AG04450 (cell line): ENCODE measurements at regions not wholly inside any gene's neighbourhood (a gene's known extent, or its start where the extent isn't known, plus 50 kb on each side); places are given as distances from the start of the nearest gene placed in this dataset.

ENCODE experiments used
- CTCF ChIA-PET: fragments of 300-600, 350-600 bp; formaldehyde crosslinking; extraction: SDS; loops from one replicate; lab custom pipeline; 2022; ENCODE audit warnings: antibody characterized with exemption, inconsistent platforms; lab: Charles Lee
- POLR2A ChIA-PET: fragments of 350-600 bp; formaldehyde crosslinking; extraction: SDS; loops from one replicate; lab custom pipeline; 2021; ENCODE audit warnings: antibody characterized with exemption, inconsistent platforms; lab: Yijun Ruan, JAX
- DNase-seq: peaks from one replicate; pipeline ENCODE4 v3.0.0-alpha.2; 2011; ENCODE audit warnings: low read depth, low spot score
- H3K27ac ChIP-seq: one replicate; pipeline ENCODE4 v1.5.1; 2012; ENCODE audit warnings: low read depth, low read length, control low read depth
- H3K27me3 ChIP-seq: one replicate; pipeline ENCODE4 v1.6.0; 2012; ENCODE audit warnings: low read length; ENCODE audit not compliant: control insufficient read depth, insufficient read depth
- H3K4me3 ChIP-seq: 2 replicates; pipeline ENCODE4 v1.5.1; 2011; ENCODE audit warnings: mild to moderate bottlenecking, low read depth, low read length, control low read depth
- H3K9me3 ChIP-seq: 2 replicates; pipeline ENCODE4 v1.5.1; 2012; ENCODE audit warnings: low read length; ENCODE audit not compliant: control insufficient read depth, insufficient read depth
- CTCF ChIP-seq: IDR thresholded peaks from 2 replicates; pipeline ENCODE4 v1.5.1; 2011; ENCODE audit warnings: low read depth, low read length, control low read depth, inconsistent platforms

DNA sequence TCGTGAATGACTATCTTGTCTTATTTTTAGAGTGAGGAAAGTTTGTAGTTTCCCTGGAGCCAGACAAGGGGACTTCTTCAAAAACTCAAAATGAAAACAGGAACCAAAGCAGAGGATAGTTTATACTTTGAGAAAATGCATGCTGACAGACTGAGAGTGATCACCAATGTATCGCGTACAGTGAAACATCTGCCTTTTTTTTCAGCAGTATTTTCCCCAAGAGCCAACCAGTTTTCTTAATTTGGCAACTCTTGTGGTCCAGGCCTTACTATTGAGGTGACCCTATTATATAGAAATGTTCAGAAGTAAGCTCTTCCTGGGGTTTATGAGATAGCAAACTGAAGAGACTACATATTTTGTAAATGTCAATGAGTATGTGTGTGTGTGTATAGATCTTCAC lies 153.7 kb upstream of the VRK2 start:
- H3K4me3 ChIP-seq: no peak overlapping the region
- POLR2A ChIA-PET: no interaction called here
- no peak for TF ChIP-seq CTCF
- DNase-seq: no peak
- H3K27me3 ChIP-seq: no peaks in the 10 kb centered on the region
- CTCF ChIA-PET: interaction anchor here (0.7 to 5.2 kb wide), 3 partner anchors 13 to 555 kb away, joined by 4 to 31 read pairs (median 5); no protein-coding TSS in a partner anchor
- H3K27ac ChIP-seq: no peak overlapping the region
- H3K9me3 ChIP-seq: no peaks in the 10 kb centered on the region

- Histone ChIP-seq H3K27ac (no peak overlapping the region), H3K9me3 (no peaks in the 10 kb centered on the region), H3K27me3 (no peaks in the 10 kb centered on the region), H3K4me3 (no peak overlapping the region)
- no peak for TF ChIP-seq CTCF
- DNase-seq: no peak
- ChIA-PET CTCF (interaction anchor here (0.7 to 5.2 kb wide), 3 partner anchors 12 to 554 kb away, joined by 4 to 31 read pairs (median 5); no protein-coding TSS in a partner anchor), POLR2A (no interaction called here)
These were observed 153.3 kb upstream of the VRK2 start for GRCh38 chr2:57893347-57893746.

DNA sequence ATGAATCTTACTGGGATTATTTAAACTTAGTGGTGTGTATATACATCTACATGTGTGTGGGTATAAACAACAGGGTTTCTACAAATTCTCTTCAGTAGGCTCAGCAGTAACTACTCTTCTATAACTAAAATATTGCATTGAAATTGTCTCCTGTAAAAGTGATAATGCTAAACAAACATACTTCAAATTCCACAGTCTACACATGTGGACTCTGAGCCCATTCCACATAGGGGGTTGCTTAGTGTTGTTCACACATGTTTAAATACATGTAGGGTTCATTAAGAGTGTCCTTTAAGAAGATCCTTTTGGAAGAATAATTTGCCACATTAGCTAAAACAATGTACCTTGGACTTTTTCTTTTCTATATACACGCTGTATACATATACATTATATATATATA lies 152.8 kb upstream of the VRK2 start:
- H3K27me3 ChIP-seq: no peaks in the 10 kb centered on the region
- TF ChIP-seq CTCF: no peak
- ChIA-PET POLR2A (no interaction called here), CTCF (interaction anchor here (1.6 to 5.2 kb wide), 2 partner anchors 12 to 554 kb away, joined by 5 to 31 read pairs; no protein-coding TSS in a partner anchor)
- DNase-seq: no peak
- H3K27ac ChIP-seq: no peak overlapping the region
- H3K4me3 ChIP-seq: no peak overlapping the region
- no peaks in the 10 kb centered on the region for H3K9me3 ChIP-seq

DNA sequence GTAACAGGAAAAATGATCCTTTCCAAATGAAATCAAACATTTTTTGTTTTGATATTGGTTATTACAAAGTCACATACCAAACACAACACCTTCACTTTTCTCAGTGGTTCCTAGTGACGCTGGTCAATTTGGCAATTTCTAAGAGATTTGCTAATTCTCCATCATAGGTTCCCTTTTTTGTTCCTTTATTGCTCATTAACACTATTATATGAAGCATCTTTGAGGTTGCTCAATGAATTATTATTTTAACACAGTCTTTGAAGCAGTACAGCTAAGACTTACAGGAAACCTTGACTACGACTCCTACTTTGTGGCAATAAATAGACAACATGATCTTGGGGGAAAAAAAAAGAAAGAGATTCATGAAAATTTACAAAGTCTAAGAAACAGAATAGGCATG lies 152.2 kb upstream of the VRK2 start:
- POLR2A ChIA-PET: no interaction called here
- CTCF ChIA-PET: interaction anchor here (5.2 kb wide), 1 partner anchor 11 kb away, joined by 31 read pairs; no protein-coding TSS in a partner anchor
- Histone ChIP-seq H3K27me3 (no peaks in the 10 kb centered on the region), H3K4me3 (no peak overlapping the region), H3K27ac (no peak overlapping the region), H3K9me3 (no peaks in the 10 kb centered on the region)
- no peak for DNase-seq
- TF ChIP-seq CTCF: no peak

DNA sequence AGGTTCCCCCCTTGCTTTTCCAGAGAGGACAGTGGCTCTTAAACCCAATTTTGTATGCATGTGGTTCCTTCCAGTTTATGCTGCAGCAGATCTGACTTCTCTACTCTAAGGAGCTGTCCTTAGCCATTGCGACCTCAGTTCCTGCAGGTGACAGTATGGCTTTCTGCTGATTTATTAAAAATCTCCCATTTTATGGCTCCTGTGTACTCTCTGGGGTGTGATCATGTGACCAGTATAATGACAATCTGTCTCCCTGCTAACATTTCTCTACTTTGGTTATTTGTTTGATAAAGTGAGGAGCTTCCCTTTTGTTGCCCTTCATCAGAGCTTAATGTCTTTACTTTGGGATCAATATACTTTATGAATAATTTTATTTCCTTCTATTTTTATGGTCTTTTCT lies 148.7 kb upstream of the VRK2 start:
- H3K9me3 ChIP-seq: no peaks in the 10 kb centered on the region
- DNase-seq: no peak
- H3K4me3 ChIP-seq: no peak overlapping the region
- TF ChIP-seq CTCF: no peak
- no peak overlapping the region for H3K27ac ChIP-seq
- POLR2A ChIA-PET: no interaction called here
- CTCF ChIA-PET: interaction anchor here (1.1 to 1.2 kb wide), 2 partner anchors 8 to 550 kb away, joined by 3 to 7 read pairs; no protein-coding TSS in a partner anchor
- no peaks in the 10 kb centered on the region for H3K27me3 ChIP-seq
